HG03521 (cell line): ENCODE measurements at regions not wholly inside any gene's neighbourhood (a gene's known extent, or its start where the extent isn't known, plus 50 kb on each side); places are given as distances from the start of the nearest gene placed in this dataset.
"Not testable (repeated sequence)": the region's sequence is repeated elsewhere in the genome, so short reads cannot be mapped to it uniquely, and the experiment has no call there.

Source experiments
- ATAC-seq: cut with Tn5 transposase; IDR thresholded peaks from one replicate; pipeline ENCODE4 v1.9.1; 2021; ENCODE audit warnings: mild to moderate bottlenecking, moderate library complexity; ENCODE audit not compliant: unreplicated experiment

DNA sequence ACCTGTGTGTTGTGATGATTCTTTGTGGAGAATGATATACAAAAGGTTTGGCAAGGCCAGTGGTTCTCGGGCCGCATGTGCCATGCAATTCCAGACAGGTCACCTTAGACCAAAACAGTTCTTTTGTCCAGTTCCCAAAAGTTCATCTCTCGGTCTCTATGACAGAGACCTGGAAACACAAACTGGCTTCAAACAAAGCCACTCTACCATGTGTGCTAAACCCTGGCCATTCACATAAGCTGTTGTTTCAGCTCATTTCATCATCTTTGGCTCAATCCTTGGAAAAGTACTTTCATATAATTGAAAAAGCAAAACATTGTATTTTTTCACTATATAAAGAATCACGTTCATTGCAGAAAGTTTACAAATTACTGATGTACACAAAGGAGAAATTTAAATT is 210.5 kb upstream of the SEMA6A start:
- ATAC-seq: no peak

DNA sequence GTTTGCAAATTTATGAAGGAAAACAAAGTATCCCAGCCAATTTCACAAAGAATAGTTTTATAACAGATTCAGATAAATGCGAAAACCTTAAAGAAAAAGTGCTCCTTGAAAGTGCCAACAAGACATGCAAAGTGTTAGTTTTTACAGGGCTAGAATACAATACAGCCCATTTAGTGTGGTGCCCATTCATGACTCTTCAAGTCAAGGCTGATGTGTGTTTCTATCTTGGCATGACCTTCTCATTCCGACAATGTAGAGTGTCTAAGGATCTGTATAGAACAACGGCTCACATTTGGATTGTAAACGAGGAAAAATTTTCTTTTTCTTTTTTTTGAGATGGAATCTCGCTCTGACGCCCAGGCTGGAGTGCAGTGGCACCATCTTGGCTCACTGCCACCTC is 205.2 kb upstream of the SEMA6A start:
- ATAC-seq: no peak

DNA sequence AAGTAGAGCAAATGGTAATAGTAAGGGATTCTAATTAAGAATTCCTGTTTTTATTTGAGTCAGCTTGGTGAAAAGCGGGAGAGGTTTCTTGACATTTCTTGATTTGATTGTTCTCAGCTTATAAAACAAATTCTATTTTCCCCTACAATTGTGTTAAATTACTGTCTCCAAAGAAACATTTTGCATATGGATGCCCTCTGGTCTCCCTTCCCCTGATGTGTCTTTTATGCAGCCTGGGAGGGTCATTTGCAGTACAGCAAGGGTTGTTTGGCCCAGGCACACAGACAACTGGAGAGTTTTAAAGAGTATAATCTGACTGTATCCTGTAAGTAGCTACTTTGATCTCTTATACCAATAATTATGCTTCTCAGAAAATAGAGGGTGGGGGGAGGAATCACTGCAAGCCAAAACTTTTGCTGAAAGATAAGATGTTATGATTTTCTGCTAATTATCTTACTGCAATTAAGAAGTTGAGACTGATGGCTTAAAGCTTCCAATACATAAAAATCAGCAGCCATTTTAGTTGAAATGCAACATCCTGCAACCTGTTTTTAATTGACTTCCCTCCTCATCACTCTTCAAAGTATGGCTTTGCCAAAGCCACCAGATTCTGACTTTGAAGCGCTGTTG is 204.1 kb upstream of the SEMA6A start:
- ATAC-seq: no peak

DNA sequence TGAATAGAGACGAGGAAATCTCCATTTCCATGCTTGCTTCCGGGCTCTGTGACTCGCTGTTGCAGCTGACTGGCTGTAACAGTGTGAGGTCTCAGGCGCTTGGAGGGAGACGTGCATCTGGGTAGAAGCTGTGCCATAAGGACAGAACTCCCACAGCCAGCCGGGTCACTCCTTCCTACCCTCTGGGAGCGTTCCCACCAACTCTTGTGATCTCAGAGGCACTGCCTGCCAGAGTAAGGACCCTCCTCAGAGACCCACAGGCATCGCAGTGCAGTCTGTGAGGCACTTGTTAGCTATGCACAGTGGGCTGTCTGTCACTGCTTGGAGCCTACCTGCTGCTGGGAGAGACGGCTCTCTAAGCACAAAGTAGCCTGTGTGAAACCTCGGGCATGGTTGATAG is 203.4 kb upstream of the SEMA6A start:
- peak; percentile 72 for ATAC-seq

DNA sequence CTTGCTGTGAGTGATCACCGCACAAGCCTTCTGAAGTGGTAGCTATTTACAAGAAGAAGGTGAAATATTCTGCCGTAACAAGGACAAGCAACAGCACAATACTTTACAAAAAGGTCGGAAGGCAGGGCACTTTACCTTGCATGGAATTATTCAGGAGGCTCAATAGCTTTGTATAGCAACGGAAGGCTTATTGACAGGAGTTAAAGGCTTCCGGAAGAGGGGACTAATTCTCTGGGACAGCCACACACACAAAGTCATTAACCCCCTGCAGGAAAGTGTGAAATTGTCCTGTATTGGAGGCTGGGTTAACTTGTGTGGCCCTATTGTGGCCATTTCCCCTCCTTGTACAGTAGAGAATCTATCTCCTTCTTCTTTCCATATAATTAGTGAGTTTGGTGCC is 199.3 kb upstream of the SEMA6A start:
- no peak for ATAC-seq

DNA sequence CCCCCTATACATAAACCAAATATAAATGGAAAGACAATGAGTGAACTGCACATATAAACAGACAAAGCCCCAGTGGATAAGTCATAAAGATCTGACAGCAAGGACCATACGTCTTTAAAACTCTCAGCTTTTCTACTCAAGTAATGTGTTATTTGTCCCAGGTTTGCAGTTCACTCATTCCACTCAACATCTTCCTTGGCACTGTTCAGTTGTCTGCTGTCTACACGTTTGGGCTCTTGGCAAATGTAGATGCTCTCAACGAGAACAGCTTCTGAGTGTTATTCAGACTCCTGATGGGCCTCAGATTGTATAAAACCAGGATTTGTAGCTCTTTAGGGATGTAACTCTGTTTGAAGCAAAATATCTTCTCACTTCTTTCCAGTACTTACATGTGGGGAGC is 198.2 kb upstream of the SEMA6A start:
- ATAC-seq: no peak

DNA sequence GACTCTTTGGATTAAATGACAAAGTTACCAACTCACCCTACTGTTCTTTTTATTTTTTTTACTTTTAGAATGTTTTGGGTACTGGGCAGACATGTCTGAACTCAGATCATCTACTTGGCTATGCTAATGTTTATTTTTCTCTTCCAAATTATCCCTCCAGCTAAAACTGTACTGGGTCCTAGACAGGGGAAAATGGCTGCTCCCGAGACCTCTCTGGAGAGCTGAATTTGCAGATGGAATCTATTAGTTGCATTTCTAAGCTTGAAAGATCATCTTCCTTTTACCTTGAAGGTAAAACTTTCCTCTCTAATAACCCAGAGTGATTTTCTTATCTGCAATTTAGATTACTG is 197.5 kb upstream of the SEMA6A start:
- ATAC-seq: no peak

DNA sequence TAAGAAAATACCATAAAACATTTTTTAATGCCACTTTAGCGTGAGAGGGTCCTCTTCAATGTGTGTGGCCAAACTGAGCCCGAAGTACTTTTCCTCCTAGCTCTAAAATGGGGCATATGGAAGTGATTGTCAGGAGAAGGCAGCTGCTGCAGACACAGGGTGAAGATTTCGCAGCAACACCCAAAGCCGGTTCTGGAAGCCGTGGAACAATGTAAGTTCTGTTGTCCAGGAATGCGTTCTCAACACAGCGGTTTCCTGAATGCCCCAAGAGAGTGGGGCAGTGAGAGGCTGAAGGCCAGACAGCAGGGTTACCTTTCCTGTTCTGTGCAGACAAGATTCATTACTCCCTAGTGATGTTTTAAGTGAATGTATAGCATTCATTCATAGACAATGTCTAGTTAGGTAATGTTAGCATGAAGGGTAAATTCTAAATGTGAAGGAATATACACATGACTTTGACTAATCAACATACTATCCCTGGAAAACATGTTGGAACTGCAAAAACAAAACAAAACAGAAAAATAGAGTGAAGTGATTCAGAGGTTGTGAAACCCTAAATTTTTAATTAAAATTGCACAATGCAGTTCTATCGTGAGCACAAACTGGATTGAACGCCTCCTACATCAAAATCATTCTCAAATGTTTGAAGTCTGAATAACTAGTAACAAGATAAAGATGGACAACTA is 197.0 kb upstream of the SEMA6A start:
- ATAC-seq: no peak

DNA sequence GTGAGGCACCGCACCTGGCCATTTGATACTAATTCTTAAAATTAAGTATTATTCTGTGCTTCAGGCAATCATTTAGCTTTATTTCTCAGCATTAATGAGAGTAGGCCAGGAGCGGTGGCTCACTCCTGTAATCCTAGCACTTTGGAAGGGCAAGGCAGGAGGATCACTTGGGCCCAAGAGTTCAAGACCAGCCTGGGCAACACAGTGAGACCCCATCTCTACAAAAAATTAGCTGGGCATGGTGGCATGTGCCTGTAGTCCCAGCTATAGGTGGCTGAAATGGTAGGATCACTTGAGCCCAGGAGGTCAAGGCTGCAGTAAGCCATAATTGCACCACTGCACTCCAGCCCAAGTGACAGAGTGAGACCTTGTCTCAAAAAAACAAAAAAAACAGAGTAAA is 195.3 kb upstream of the SEMA6A start:
- not testable (repeated sequence) for ATAC-seq

DNA sequence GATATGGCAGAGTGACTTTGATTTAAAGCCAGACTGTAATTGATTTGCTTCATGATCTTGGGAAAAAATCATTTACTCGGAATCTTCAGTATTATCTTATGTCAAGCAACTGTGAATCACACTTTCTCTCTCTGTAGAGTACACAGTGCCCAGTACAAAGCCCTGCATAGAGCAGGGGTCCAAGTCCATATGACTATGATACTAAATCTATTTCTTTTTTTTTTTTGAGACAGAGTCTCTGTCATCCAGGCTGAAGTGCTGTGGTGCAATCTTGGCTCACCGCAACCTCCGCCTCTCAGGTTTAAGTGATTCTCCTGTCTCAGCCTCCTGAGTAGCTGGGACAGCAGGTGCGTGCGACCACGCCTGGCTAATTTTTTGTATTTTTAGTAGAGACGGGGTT is 194.8 kb upstream of the SEMA6A start:
- ATAC-seq: no peak

DNA sequence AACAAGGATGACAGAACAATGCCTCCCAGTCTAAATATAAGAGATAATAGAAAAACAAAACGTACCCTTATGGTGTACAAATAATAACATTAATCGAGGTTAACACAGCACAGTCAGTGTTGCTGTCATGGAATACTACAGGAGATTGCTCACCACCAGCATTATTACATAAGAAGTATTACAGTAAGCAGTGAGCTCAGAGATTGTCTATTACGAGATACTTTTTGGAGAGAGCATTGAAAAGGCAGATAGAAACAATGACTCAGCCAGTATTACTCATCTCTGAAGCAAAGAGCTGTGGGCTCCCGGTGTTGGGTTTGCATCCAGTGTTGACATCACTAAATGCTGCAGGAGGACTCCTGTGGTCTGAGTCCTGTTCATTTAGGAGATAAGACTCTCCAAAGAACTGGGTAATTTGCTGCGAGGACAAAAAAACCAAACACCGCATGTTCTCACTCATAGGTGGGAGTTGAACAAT is 191.9 kb upstream of the SEMA6A start:
- peak; percentile 36 for ATAC-seq

DNA sequence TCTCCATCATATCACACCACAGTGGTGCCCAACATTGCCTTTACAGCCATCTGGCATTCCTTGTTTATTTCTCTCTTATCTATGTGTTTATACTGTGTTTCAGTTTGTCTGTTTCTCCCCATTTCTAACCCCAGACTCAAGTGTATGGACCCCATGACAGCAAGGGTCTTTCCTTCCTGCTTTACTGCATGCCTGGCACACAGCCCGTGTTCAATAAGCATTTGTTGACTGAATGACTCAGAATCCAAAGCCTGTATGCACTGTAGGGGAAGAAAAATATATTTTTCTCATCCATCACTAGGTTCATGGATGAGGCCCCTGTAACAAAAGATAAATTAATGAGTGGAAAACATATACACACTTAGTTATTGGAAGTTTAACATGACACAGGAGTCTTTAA is 190.8 kb upstream of the SEMA6A start:
- no peak for ATAC-seq

DNA sequence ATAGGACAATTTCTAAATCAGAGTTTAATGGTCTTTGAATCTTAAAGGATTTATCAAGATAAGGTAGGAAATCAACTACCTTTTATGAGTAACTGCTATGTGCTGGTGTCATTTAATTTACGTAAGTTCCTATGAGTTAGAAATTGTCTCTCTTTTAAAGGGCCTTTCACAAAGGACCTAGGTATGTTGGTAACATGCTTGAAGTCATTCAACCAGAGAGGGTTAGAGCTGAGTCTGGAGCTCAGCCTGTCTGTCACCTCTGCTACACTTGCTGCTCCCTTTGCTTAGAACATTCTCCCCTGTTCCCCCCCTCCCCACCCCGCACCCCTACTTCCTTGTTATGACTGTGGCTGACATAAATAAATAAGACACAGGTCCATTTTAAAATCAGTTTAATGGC is 190.3 kb upstream of the SEMA6A start:
- ATAC-seq: no peak

DNA sequence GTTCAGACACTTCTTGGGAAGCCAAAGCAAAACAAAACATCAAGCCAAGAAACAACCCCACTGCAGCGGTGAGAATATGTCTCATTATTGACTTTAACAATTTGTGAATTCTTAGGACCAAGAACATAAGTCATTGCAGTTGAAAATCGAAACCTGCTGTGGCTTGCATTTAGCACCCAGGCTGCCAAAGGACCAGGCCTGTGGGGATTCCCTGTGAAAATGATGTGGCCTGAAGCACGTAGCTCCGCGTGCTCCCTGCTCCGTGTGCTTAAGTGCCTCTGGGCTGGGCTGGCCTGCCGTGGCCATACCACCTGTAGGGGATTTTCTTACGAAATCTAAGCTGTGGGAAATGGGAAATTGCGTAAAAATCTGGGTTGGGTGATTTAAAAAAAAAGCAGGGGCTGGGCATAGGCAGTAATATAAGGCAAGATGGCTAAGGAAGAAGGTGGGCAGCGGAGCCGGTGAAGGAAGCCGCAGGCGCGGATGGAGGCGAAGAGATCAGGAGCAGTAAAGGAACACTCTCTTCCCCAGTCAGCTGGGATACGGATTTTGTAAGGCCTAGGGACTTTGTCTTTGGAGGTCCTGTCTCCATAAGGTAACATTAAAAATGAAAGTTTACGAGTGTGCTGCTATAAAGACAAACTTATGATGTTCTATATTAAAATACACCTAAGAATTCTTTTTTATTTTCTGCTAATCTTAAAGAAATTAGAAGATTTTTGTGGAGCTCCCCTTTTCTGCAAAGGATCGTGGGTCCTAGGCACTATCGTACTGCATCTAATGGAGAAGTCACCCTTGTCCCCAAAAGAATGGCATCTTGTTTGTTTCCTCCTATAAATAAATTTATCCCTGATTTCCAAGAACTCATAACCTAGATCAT is 189.6 kb upstream of the SEMA6A start:
- ATAC-seq: peak; percentile 64

DNA sequence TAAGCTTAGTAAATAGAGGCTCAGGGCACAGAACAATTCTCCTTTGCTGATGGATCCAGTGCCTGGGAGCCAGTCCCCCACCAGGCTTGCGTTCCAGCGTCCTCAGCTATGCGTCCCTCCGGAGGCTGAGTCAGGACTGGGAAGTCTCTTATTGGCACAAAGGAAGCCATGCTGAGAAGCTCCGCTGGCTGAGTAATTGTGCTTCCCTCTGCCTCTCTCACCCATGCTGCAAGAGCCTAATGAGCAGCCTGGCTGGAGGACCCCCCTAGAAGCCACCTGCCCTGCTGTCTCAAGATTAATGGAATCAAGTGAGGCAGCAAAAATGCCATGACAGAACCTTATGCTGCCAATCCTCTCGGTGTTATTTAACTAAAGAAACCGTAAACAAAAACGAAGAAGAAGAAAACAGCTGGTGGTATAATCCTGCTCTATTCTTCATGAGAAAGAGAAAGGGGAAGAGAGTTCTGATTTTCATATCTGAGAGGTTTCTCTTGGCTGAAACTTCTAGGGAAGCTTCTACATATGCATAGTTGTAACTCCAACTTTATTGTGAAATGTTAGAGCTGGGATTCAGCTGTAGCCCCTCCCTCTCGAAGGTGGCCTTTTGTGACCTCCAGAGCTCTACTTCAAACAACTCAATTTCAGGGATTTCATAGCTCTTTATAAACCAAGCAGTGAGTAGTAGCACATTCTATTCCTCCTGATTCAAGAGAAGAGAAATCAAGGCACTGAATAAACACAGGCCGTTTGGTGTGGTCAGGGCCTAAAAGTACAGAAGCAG is 185.4 kb upstream of the SEMA6A start:
- no peak for ATAC-seq

DNA sequence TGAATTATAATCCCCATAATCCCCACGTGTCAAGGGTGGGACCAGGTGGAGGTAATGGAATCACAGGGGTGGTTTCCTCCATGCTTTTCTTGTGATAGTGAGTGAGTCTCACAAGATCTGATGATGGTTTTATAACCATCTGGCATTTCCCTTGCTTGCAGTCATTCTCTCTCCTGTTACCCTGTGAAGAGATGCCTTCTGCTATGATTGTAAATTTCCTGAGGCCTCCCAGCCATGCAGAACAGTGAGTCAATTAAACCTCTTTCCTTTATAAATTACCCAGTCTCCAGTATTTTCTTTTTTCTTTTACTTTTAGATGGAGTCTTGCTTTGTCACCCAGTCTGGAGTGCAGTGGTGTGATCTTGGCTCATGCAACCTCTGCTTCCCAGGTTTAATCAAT is 182.7 kb upstream of the SEMA6A start:
- ATAC-seq: no peak

DNA sequence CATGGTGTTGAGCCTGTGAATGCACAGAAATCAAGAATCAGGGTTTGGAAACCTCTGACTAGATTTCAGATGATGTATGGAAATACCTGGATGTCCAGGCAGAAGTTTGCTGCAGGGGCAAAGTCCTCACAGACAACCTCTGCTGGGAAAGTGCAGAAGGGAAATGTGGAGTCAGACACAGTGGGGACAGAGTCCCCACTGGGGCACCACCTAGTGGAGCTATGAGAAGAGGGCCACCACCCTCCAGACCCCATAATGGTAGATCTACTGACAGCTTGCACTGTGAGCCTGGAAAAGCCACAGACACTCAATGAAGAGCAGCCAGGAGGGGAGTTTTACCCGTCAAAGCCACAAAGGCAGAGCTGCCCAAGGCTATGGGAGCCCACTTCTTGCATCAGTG is 181.9 kb upstream of the SEMA6A start:
- ATAC-seq: no peak

DNA sequence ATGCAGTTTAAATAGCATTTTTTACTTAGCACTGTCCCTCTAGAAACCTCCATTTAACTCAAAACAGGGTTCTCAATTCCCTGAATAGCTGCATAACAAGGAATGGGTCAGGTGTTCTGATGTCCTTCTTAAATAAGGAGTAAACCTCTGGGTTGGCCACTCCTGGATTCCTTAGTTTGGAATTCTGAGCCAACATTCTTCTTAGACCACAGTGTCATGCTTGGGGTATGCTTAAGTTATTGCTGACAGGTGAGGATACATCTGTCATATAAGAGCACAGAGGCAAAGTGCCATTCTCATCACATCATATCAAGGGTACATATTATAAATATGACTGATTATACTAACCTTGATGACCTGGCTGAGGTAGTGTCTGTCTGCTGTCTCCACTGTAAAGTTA is 179.9 kb upstream of the SEMA6A start:
- ATAC-seq: no peak

DNA sequence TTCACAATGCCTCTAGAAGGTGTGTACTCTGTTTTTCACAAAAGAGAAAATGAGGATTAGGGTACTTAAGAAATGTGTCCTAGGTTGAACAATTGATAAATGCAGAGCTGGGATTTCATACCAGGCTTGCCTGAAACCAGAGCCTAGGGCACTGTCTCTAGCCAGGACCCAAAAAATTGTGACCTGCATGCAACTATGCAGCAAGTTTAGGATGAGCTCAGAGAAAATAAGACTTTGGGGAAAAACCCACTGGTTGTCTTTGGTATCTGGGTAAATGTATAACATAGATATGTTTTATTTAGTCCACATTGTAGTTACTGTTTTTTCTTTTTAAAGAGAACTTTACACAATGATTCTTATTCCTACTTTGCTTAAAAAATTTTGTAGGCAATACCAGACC is 177.1 kb upstream of the SEMA6A start:
- no peak for ATAC-seq

DNA sequence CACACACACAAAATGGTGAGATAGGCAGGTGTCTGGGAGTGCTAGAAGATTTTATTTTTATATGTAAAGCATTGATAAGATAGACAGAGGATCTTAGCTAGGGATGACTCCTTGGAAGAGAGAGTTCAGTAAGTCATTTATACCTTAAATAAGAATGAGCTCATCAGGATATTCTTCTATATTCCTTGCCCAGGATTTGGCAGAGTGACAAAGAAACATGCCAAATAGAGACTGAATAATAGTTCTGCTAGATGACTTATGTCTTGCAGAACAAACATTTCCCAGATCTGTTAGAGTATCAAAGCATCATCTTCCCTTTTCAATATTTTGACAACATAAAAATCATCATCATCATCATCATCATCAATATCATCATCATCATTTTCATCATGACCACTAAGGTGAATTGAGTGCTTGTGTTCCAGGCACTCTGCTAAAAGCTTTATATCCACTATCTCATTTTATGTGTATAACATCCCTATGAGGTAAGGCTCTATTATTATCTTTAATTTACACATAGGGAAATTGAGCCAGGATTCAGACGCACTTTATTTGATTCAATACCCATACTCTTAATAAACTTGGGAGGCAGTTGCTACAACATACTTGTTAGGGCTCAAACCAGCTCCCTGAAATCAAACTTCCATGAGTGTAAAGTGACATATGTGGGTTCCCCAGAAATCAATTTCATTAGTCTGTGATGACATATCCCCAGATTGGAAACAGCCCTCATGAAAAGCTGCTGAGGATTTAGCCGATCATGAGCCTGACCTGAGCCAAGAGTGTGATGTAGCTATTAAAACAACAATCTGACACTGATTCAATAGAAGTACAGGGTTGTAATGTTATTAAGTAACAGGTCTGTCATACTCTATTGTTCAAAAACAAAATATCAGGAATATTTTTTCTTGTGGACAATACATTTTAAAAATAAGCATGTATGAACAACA is 176.3 kb upstream of the SEMA6A start:
- no peak for ATAC-seq
